OCI-LY1 (cell line): ENCODE measurements at regions not wholly inside any gene's neighbourhood (a gene's known extent, or its start where the extent isn't known, plus 50 kb on each side); places are given as distances from the start of the nearest gene placed in this dataset.

Experiments used
- H2AFZ ChIP-seq: fragments of 200-600 bp; sonication (generic), shearing (Covaris generic); 2 replicates; pipeline ENCODE4 v1.6.0; 2014; ENCODE audit warnings: antibody characterized with exemption, mild to moderate bottlenecking, low read length
- H3F3A ChIP-seq: fragments of 200-600 bp; sonication (generic), shearing (Covaris generic); 2 replicates; pipeline ENCODE4 v1.6.0; 2014; ENCODE audit warnings: mild to moderate bottlenecking, antibody characterized with exemption, low read length, moderate library complexity; ENCODE audit not compliant: insufficient read depth
- H3K27ac ChIP-seq: fragments of 200-600 bp; sonication (generic); 2 replicates; pipeline ENCODE4 v1.5.1; 2014; ENCODE audit warnings: low read length, mixed run types, mild to moderate bottlenecking, low read depth; ENCODE audit not compliant: poor library complexity, severe bottlenecking
- H3K27me3 ChIP-seq: fragments of 200-600 bp; sonication (generic); 2 replicates; pipeline ENCODE4 v1.6.0; 2014; ENCODE audit warnings: antibody characterized with exemption, mild to moderate bottlenecking, low read length, moderate library complexity; ENCODE audit not compliant: insufficient read depth
- H3K36me3 ChIP-seq: fragments of 200-600 bp; sonication (generic); 2 replicates; pipeline ENCODE4 v1.6.1; 2014; ENCODE audit warnings: mild to moderate bottlenecking, antibody characterized with exemption, low read length, moderate library complexity, mixed read lengths; ENCODE audit not compliant: insufficient read depth
- H3K4me1 ChIP-seq: fragments of 200-600 bp; sonication (generic); 2 replicates; pipeline ENCODE4 v1.5.1; 2014; ENCODE audit warnings: mild to moderate bottlenecking, low read length, moderate library complexity; ENCODE audit not compliant: insufficient read depth, severe bottlenecking
- H3K4me2 ChIP-seq: fragments of 200-600 bp; sonication (generic), shearing (Covaris generic); 2 replicates; pipeline ENCODE4 v1.6.1; 2014; ENCODE audit warnings: low read length
- H3K4me3 ChIP-seq: fragments of 200-600 bp; sonication (generic); 2 replicates; pipeline ENCODE4 v1.5.1; 2014; ENCODE audit warnings: low read length, low read depth, mild to moderate bottlenecking, mixed read lengths; ENCODE audit not compliant: poor library complexity, severe bottlenecking
- H3K79me2 ChIP-seq: fragments of 200-600 bp; shearing (Covaris generic); 2 replicates; pipeline ENCODE4 v1.6.1; 2016; ENCODE audit warnings: mixed run types, low read length, mixed read lengths; ENCODE audit not compliant: insufficient read depth
- H3K9ac ChIP-seq: fragments of 200-600 bp; sonication (generic), shearing (Covaris generic); 2 replicates; pipeline ENCODE4 v1.6.1; 2014; ENCODE audit warnings: mild to moderate bottlenecking, low read length, mixed read lengths
- H3K9me2 ChIP-seq: fragments of 200-600 bp; sonication (generic), shearing (Covaris generic); 2 replicates; pipeline ENCODE4 v1.6.1; 2014; ENCODE audit warnings: low read depth, mild to moderate bottlenecking, low read length, mixed read lengths
- H3K9me3 ChIP-seq: fragments of 200-600 bp; shearing (Covaris generic); 2 replicates; pipeline ENCODE4 v1.6.1; 2014; ENCODE audit warnings: low read length, mixed read lengths
- H4K20me1 ChIP-seq: fragments of 200-600 bp; sonication (generic), shearing (Covaris generic); 2 replicates; pipeline ENCODE4 v1.6.0; 2016; ENCODE audit warnings: mild to moderate bottlenecking, low read length; ENCODE audit not compliant: insufficient read depth
- EZH2 ChIP-seq: fragments of 200-600 bp; sonication (generic), shearing (Covaris generic); IDR thresholded peaks from 2 replicates; pipeline ENCODE4 v1.8.0; 2017; ENCODE audit warnings: borderline replicate concordance, mixed run types, mild to moderate bottlenecking, antibody characterized with exemption, low read length, moderate library complexity, mixed read lengths
- TF ChIP-seq, protein P1 (sequence below): fragments of 200-600 bp; sonication (generic), shearing (Covaris generic); IDR thresholded peaks from 2 replicates; pipeline ENCODE4 v1.5.1; 2017; ENCODE audit warnings: mild to moderate bottlenecking, antibody characterized with exemption, low read length, moderate library complexity, mixed read lengths

- H3K9me2 ChIP-seq: no peaks in the 10 kb centered on the region
- no peaks in the 10 kb centered on the region for H4K20me1 ChIP-seq
- no peaks in the 10 kb centered on the region for H3K79me2 ChIP-seq
- H2AFZ ChIP-seq: no peak overlapping the region
- TF ChIP-seq, protein P1, sequence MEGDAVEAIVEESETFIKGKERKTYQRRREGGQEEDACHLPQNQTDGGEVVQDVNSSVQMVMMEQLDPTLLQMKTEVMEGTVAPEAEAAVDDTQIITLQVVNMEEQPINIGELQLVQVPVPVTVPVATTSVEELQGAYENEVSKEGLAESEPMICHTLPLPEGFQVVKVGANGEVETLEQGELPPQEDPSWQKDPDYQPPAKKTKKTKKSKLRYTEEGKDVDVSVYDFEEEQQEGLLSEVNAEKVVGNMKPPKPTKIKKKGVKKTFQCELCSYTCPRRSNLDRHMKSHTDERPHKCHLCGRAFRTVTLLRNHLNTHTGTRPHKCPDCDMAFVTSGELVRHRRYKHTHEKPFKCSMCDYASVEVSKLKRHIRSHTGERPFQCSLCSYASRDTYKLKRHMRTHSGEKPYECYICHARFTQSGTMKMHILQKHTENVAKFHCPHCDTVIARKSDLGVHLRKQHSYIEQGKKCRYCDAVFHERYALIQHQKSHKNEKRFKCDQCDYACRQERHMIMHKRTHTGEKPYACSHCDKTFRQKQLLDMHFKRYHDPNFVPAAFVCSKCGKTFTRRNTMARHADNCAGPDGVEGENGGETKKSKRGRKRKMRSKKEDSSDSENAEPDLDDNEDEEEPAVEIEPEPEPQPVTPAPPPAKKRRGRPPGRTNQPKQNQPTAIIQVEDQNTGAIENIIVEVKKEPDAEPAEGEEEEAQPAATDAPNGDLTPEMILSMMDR: no peak
- TF ChIP-seq EZH2: no peak
- no peak overlapping the region for H3K4me2 ChIP-seq
- H3K4me1 ChIP-seq: no peaks in the 10 kb centered on the region
- no peaks in the 10 kb centered on the region for H3K36me3 ChIP-seq
- no peak overlapping the region for H3K9ac ChIP-seq
- no peaks in the 10 kb centered on the region for H3K9me3 ChIP-seq
- no peaks in the 10 kb centered on the region for H3F3A ChIP-seq
- no peak overlapping the region for H3K4me3 ChIP-seq
- no peak overlapping the region for H3K27ac ChIP-seq
- H3K27me3 ChIP-seq: no peaks in the 10 kb centered on the region
These were observed 93.0 kb upstream of the LYSMD4 start for GRCh38 chr15:99826157-99826780.

GRCh38 chr15:99823346-99823745 is 90.1 kb upstream of the LYSMD4 start:
- H3F3A ChIP-seq: no peaks in the 10 kb centered on the region
- H2AFZ ChIP-seq: no peak overlapping the region
- H3K4me1 ChIP-seq: no peaks in the 10 kb centered on the region
- no peak overlapping the region for H3K4me3 ChIP-seq
- no peaks in the 10 kb centered on the region for H3K9me3 ChIP-seq
- H3K27me3 ChIP-seq: no peaks in the 10 kb centered on the region
- TF ChIP-seq, protein P1: no peak
- TF ChIP-seq EZH2: no peak
- H3K4me2 ChIP-seq: no peak overlapping the region
- H3K36me3 ChIP-seq: no peaks in the 10 kb centered on the region
- H3K79me2 ChIP-seq: no peaks in the 10 kb centered on the region
- no peak overlapping the region for H3K9ac ChIP-seq
- H4K20me1 ChIP-seq: no peaks in the 10 kb centered on the region
- H3K27ac ChIP-seq: no peak overlapping the region
- H3K9me2 ChIP-seq: no peaks in the 10 kb centered on the region

GRCh38 chr15:99819981-99820718 is 86.9 kb upstream of the LYSMD4 start:
- Histone ChIP-seq H3K9me3 (no peaks in the 10 kb centered on the region), H3K9me2 (no peaks in the 10 kb centered on the region), H3F3A (no peaks in the 10 kb centered on the region), H3K27me3 (no peaks in the 10 kb centered on the region), H3K4me3 (no peak overlapping the region), H3K79me2 (no peaks in the 10 kb centered on the region), H2AFZ (no peak overlapping the region), H3K9ac (no peak overlapping the region), H4K20me1 (no peaks in the 10 kb centered on the region), H3K27ac (no peak overlapping the region), H3K4me1 (no peaks in the 10 kb centered on the region), H3K36me3 (no peaks in the 10 kb centered on the region), H3K4me2 (no peak overlapping the region)
- TF ChIP-seq EZH2: no peak
- TF ChIP-seq, protein P1: no peak
